PC-3 (cell line): ENCODE measurements at regions not wholly inside any gene's neighbourhood (a gene's known extent, or its start where the extent isn't known, plus 50 kb on each side); places are given as distances from the start of the nearest gene placed in this dataset.

Experiments used
- ATAC-seq: fragments of 200-7000 bp; cut with Tn5 transposase; 2 replicates; pipeline ENCODE4 v1.9.1; 2020; ENCODE audit warnings: mild to moderate bottlenecking, moderate library complexity
- BruUV-seq: library from RNA; stranded (reverse); fragments of 400-500 nt; replicated peaks from 2 replicates; lab custom pipeline; 2021; lab: Mats Ljungman, UMichigan
- CTCF ChIA-PET: fragments of 300-600 bp; sonication (Branson Sonifier 250); formaldehyde crosslinking; loops from one replicate; lab custom pipeline; 2022; ENCODE audit warnings: antibody characterized with exemption; lab: Charles Lee
- POLR2A ChIA-PET: fragments of 300-600 bp; sonication (Branson Sonifier 250); formaldehyde crosslinking; loops from one replicate; lab custom pipeline; 2022; ENCODE audit warnings: antibody characterized with exemption; ENCODE audit not compliant: unreplicated experiment; lab: Charles Lee
- DNase-seq: peaks from one replicate; pipeline ENCODE4 v3.0.0-alpha.2; 2015
- H2AFZ ChIP-seq: fragments of 300-600 bp; sonication (generic); 2 replicates; pipeline ENCODE4 v1.6.0; 2016; ENCODE audit warnings: antibody characterized with exemption, low read length
- H3F3A ChIP-seq: fragments of 300-600 bp; sonication (generic); one replicate; pipeline ENCODE4 v1.6.0; 2017; ENCODE audit warnings: antibody characterized with exemption, low read length, control low read depth, mild to moderate bottlenecking; ENCODE audit not compliant: unreplicated experiment
- H3K27ac ChIP-seq: fragments of 300-600 bp; sonication (generic); 2 replicates; pipeline ENCODE4 v1.5.1; 2016; ENCODE audit warnings: mild to moderate bottlenecking, low read length
- H3K27me3 ChIP-seq: fragments of 300-600 bp; sonication (generic); 2 replicates; pipeline ENCODE4 v1.6.1; 2016; ENCODE audit warnings: low read length, mixed read lengths
- H3K36me3 ChIP-seq: fragments of 300-600 bp; sonication (generic); 2 replicates; pipeline ENCODE4 v1.6.1; 2016; ENCODE audit warnings: low read depth, mixed run types, low read length, mixed read lengths
- H3K4me1 ChIP-seq: fragments of 300-600 bp; sonication (generic); 2 replicates; pipeline ENCODE4 v1.5.1; 2016; ENCODE audit warnings: low read length; ENCODE audit not compliant: insufficient read depth
- H3K4me2 ChIP-seq: fragments of 300-600 bp; sonication (generic); 2 replicates; pipeline ENCODE4 v1.6.0; 2016; ENCODE audit warnings: low read length
- H3K4me3 ChIP-seq: fragments of 300-600 bp; sonication (generic); 2 replicates; pipeline ENCODE4 v1.5.1; 2016; ENCODE audit warnings: mild to moderate bottlenecking, low read length, mixed read lengths
- H3K79me2 ChIP-seq: fragments of 300-600 bp; sonication (generic); 2 replicates; pipeline ENCODE4 v1.6.1; 2017; ENCODE audit warnings: low read length, mixed read lengths
- H3K9ac ChIP-seq: fragments of 300-600 bp; sonication (generic); 2 replicates; pipeline ENCODE4 v1.6.0; 2016; ENCODE audit warnings: mild to moderate bottlenecking, low read length
- H3K9me2 ChIP-seq: fragments of 300-600 bp; sonication (generic); replicated peaks from 2 replicates; pipeline ENCODE4 v1.6.1; 2016; ENCODE audit warnings: mixed run types, low read length, mixed read lengths
- H3K9me3 ChIP-seq: fragments of 300-600 bp; sonication (generic); 2 replicates; pipeline ENCODE4 v1.6.1; 2016; ENCODE audit warnings: low read length, mixed read lengths
- H4K20me1 ChIP-seq: fragments of 300-600 bp; sonication (generic); 2 replicates; pipeline ENCODE4 v1.6.1; 2016; ENCODE audit warnings: low read length, mixed read lengths
- CTCF ChIP-seq: fragments of 300-600 bp; sonication (generic); conservative IDR thresholded peaks from 2 replicates; pipeline ENCODE4 v1.5.1; 2017; ENCODE audit warnings: antibody characterized with exemption, low read depth, mild to moderate bottlenecking, low read length
- EZH2 ChIP-seq: fragments of 300-600 bp; sonication (generic); IDR thresholded peaks from one replicate; pipeline ENCODE4 v1.6.1; 2017; ENCODE audit warnings: antibody characterized with exemption, mild to moderate bottlenecking, low read length; ENCODE audit not compliant: unreplicated experiment
- EZH2phosphoT487 ChIP-seq: fragments of 300-600 bp; sonication (generic); IDR thresholded peaks from 2 replicates; pipeline ENCODE4 v1.6.1; 2018; ENCODE audit warnings: mild to moderate bottlenecking, antibody characterized with exemption, low read length, borderline replicate concordance
- intact Hi-C: fragments of 100-400 bp; cut with micrococcal nuclease; formaldehyde crosslinking; loops from 2 replicates; pipeline ENCODE4 v1.9.0; 2023

- H3K27ac ChIP-seq = no peak overlapping the region
- H3K4me2 ChIP-seq = no peak overlapping the region
- no peak overlapping the region for H2AFZ ChIP-seq
- H3K27me3 ChIP-seq = no peaks in the 10 kb centered on the region
- peaks cover 5% of the 10 kb centered on the region; the same call in 1 of the 2 replicates for H3K9me3 ChIP-seq
- H4K20me1 ChIP-seq = no peaks in the 10 kb centered on the region
- ChIA-PET CTCF (no interaction called here), POLR2A (no interaction called here)
- 0 out of 2 replicates have a peak, but pooled peaks cover 3% of the 10 kb centered on the region for H3K36me3 ChIP-seq
- peaks cover 5% of the 10 kb centered on the region; the same call in 1 of the 2 replicates for H3K4me1 ChIP-seq
- DNase-seq = no peak
- H3K4me3 ChIP-seq = no peak overlapping the region
- H3F3A ChIP-seq = no peaks in the 10 kb centered on the region
- no peaks in the 10 kb centered on the region for H3K79me2 ChIP-seq
- intact Hi-C loops = no loop called here
- ATAC-seq = no peak
- TF ChIP-seq EZH2phosphoT487 = no peak
- TF ChIP-seq CTCF = no peak
- TF ChIP-seq EZH2 = no peak
- no peaks in the 10 kb centered on the region for H3K9me2 ChIP-seq
- BruUV-seq = no TSS peak
- H3K9ac ChIP-seq = no peak overlapping the region
Observed at GRCh38 chr13:50378509-50379044, 363.3 kb downstream of the KCNRG start.

GRCh38 chr13:50379584-50379983 is 364.3 kb downstream of the KCNRG start:
- Histone ChIP-seq H3K36me3 (0 out of 2 replicates have a peak, but pooled peaks cover 3% of the 10 kb centered on the region), H4K20me1 (no peaks in the 10 kb centered on the region), H3K9me2 (no peaks in the 10 kb centered on the region), H3K27me3 (no peaks in the 10 kb centered on the region), H3F3A (no peaks in the 10 kb centered on the region), H3K9ac (no peak overlapping the region), H3K79me2 (no peaks in the 10 kb centered on the region), H3K9me3 (peaks cover 5% of the 10 kb centered on the region; the same call in 1 of the 2 replicates), H3K4me2 (no peak overlapping the region), H3K4me1 (peaks cover 5% of the 10 kb centered on the region; the same call in 1 of the 2 replicates), H3K4me3 (no peak overlapping the region), H2AFZ (no peak overlapping the region), H3K27ac (no peak overlapping the region)
- no TSS peak for BruUV-seq
- ChIA-PET CTCF (no interaction called here), POLR2A (no interaction called here)
- DNase-seq = no peak
- intact Hi-C loops = no loop called here
- ATAC-seq = no peak; the same call in 1 of the 2 replicates
- TF ChIP-seq EZH2phosphoT487 = no peak
- TF ChIP-seq CTCF = no peak
- TF ChIP-seq EZH2 = no peak

- no peak overlapping the region for H3K27ac ChIP-seq
- CTCF ChIA-PET = no interaction called here
- H3F3A ChIP-seq = no peaks in the 10 kb centered on the region
- H2AFZ ChIP-seq = no peak overlapping the region
- H3K79me2 ChIP-seq = no peaks in the 10 kb centered on the region
- no peak for TF ChIP-seq EZH2phosphoT487
- TF ChIP-seq EZH2 = no peak
- TF ChIP-seq CTCF = no peak
- no peak overlapping the region for H3K9ac ChIP-seq
- ATAC-seq (no peak), DNase-seq (no peak)
- no peak overlapping the region for H3K4me3 ChIP-seq
- H3K4me1 ChIP-seq = peaks cover 1% of the 10 kb centered on the region; the same call in 1 of the 2 replicates
- no peaks in the 10 kb centered on the region for H4K20me1 ChIP-seq
- POLR2A ChIA-PET = interaction anchor here (0.6 kb wide), 1 partner anchor 140 kb away, joined by 4 read pairs; no protein-coding TSS in a partner anchor
- intact Hi-C loops = loop anchor here (10.0 kb wide), 1 partner anchor 134 kb away; no protein-coding TSS in a partner anchor
- no peak overlapping the region for H3K4me2 ChIP-seq
- peaks cover 5% of the 10 kb centered on the region; the same call in 1 of the 2 replicates for H3K9me3 ChIP-seq
- no TSS peak for BruUV-seq
- 0 out of 2 replicates have a peak, but pooled peaks cover 3% of the 10 kb centered on the region for H3K36me3 ChIP-seq
- H3K9me2 ChIP-seq = no peaks in the 10 kb centered on the region
- H3K27me3 ChIP-seq = no peaks in the 10 kb centered on the region
Observed at GRCh38 chr13:50380905-50381304, 365.7 kb downstream of the KCNRG start.
